ENCODE measurements at regions not wholly inside any gene's neighbourhood (a gene's known extent, or its start where the extent isn't known, plus 50 kb on each side); places are given as distances from the start of the nearest gene placed in this dataset.

GRCh38 chr7:115083935-115084334, 162.0 kb downstream of the MDFIC start:
- Histone ChIP-seq H3K27ac (ENCODE audit: low read length) (no peak overlapping the region), H3K4me1 (ENCODE audit: control insufficient read depth, insufficient read depth, low read length) (no peaks in the 10 kb centered on the region), H3K27me3 (ENCODE audit: control insufficient read depth, insufficient read depth, low read length) (no peaks in the 10 kb centered on the region), H3K36me3 (ENCODE audit: control insufficient read depth, insufficient read depth, low read length) (no peaks in the 10 kb centered on the region), H3K4me3 (ENCODE audit: low read length) (no peak overlapping the region), H3K9me3 (ENCODE audit: control insufficient read depth, insufficient read depth, low read length) (no peaks in the 10 kb centered on the region)
- Mint-ChIP-seq H3K27me3 (ENCODE audit: low read depth in 2 of 2) (no peaks in the 10 kb centered on the region), H3K27ac (no peak overlapping the region), H3K4me1 (no peaks in the 10 kb centered on the region), H3K36me3 (no peaks in the 10 kb centered on the region), H3K4me3 (no peak overlapping the region), H3K9me3 (no peaks in the 10 kb centered on the region)
- intact Hi-C loops (cut with micrococcal nuclease), result no loop called here
- ATAC-seq (no peak), DNase-seq (no peak)
- TF ChIP-seq CTCF (IDR thresholded peaks at IDR 0.05), result no peak
- WGBS (ENCODE audit: insufficient coverage), result 85% methylated on average over 4 of the region's 4 CpGs

- Histone ChIP-seq H3K4me3 (ENCODE audit: low read length) (no peak overlapping the region), H3K36me3 (ENCODE audit: control insufficient read depth, insufficient read depth, low read length) (no peaks in the 10 kb centered on the region), H3K9me3 (ENCODE audit: control insufficient read depth, insufficient read depth, low read length) (no peaks in the 10 kb centered on the region), H3K27me3 (ENCODE audit: control insufficient read depth, insufficient read depth, low read length) (no peaks in the 10 kb centered on the region), H3K4me1 (ENCODE audit: control insufficient read depth, insufficient read depth, low read length) (no peaks in the 10 kb centered on the region), H3K27ac (ENCODE audit: low read length) (no peak overlapping the region)
- no peaks in the 10 kb centered on the region for H3K36me3 Mint-ChIP-seq
- no peak overlapping the region for H3K4me3 Mint-ChIP-seq
- DNase-seq (no peak), ATAC-seq (no peak)
- WGBS (ENCODE audit: insufficient coverage), result 92% methylated on average over 2 of the region's 3 CpGs
- intact Hi-C loops (cut with micrococcal nuclease), result no loop called here
- H3K27ac Mint-ChIP-seq, result no peak overlapping the region
- no peaks in the 10 kb centered on the region for H3K9me3 Mint-ChIP-seq
- H3K27me3 Mint-ChIP-seq (ENCODE audit: low read depth in 2 of 2), result no peaks in the 10 kb centered on the region
- H3K4me1 Mint-ChIP-seq, result no peaks in the 10 kb centered on the region
- TF ChIP-seq CTCF (IDR thresholded peaks at IDR 0.05), result no peak
These were observed 159.9 kb downstream of the MDFIC start for GRCh38 chr7:115081772-115082171.

GRCh38 chr7:115078851-115079250, 157.0 kb downstream of the MDFIC start:
- Mint-ChIP-seq H3K4me1 (no peaks in the 10 kb centered on the region), H3K4me3 (no peak overlapping the region), H3K36me3 (no peaks in the 10 kb centered on the region), H3K27me3 (ENCODE audit: low read depth in 2 of 2) (no peaks in the 10 kb centered on the region), H3K27ac (no peak overlapping the region), H3K9me3 (no peaks in the 10 kb centered on the region)
- H3K36me3 ChIP-seq (ENCODE audit: control insufficient read depth, insufficient read depth, low read length), result no peaks in the 10 kb centered on the region
- no peaks in the 10 kb centered on the region for H3K4me1 ChIP-seq (ENCODE audit: control insufficient read depth, insufficient read depth, low read length)
- DNase-seq (no peak), ATAC-seq (no peak)
- intact Hi-C loops (cut with micrococcal nuclease), result no loop called here
- no peak overlapping the region for H3K4me3 ChIP-seq (ENCODE audit: low read length)
- 100% methylated on average over 1 of the region's 1 CpG for WGBS (ENCODE audit: insufficient coverage)
- H3K9me3 ChIP-seq (ENCODE audit: control insufficient read depth, insufficient read depth, low read length), result no peaks in the 10 kb centered on the region
- H3K27ac ChIP-seq (ENCODE audit: low read length), result no peak overlapping the region
- no peak for TF ChIP-seq CTCF (IDR thresholded peaks at IDR 0.05)
- no peaks in the 10 kb centered on the region for H3K27me3 ChIP-seq (ENCODE audit: control insufficient read depth, insufficient read depth, low read length)

GRCh38 chr7:115078386-115078785, 156.5 kb downstream of the MDFIC start:
- Mint-ChIP-seq H3K27ac (no peak overlapping the region), H3K36me3 (no peaks in the 10 kb centered on the region), H3K4me1 (no peaks in the 10 kb centered on the region), H3K9me3 (no peaks in the 10 kb centered on the region), H3K27me3 (ENCODE audit: low read depth in 2 of 2) (no peaks in the 10 kb centered on the region), H3K4me3 (no peak overlapping the region)
- Histone ChIP-seq H3K9me3 (ENCODE audit: control insufficient read depth, insufficient read depth, low read length) (no peaks in the 10 kb centered on the region), H3K4me3 (ENCODE audit: low read length) (no peak overlapping the region), H3K27ac (ENCODE audit: low read length) (no peak overlapping the region), H3K27me3 (ENCODE audit: control insufficient read depth, insufficient read depth, low read length) (no peaks in the 10 kb centered on the region), H3K36me3 (ENCODE audit: control insufficient read depth, insufficient read depth, low read length) (no peaks in the 10 kb centered on the region), H3K4me1 (ENCODE audit: control insufficient read depth, insufficient read depth, low read length) (no peaks in the 10 kb centered on the region)
- intact Hi-C loops (cut with micrococcal nuclease), result no loop called here
- DNase-seq, result no peak
- TF ChIP-seq CTCF (IDR thresholded peaks at IDR 0.05), result no peak
- ATAC-seq, result no peak

All from natural killer cell (primary cell).